CD4-positive, alpha-beta T cell treated with Interleukin-4 for 4 hours (primary cell): ENCODE measurements at regions not wholly inside any gene's neighbourhood (a gene's known extent, or its start where the extent isn't known, plus 50 kb on each side); places are given as distances from the start of the nearest gene placed in this dataset.
A peak's percentile ranks its signal among the peaks of the same experiment; 100 is the strongest.
"Not testable (repeated sequence)": the region's sequence is repeated elsewhere in the genome, so short reads cannot be mapped to it uniquely, and the experiment has no call there.

Experiments used
- DNase-seq: peaks from one replicate; pipeline ENCODE4 v3.0.0-alpha.2; 2020

DNA sequence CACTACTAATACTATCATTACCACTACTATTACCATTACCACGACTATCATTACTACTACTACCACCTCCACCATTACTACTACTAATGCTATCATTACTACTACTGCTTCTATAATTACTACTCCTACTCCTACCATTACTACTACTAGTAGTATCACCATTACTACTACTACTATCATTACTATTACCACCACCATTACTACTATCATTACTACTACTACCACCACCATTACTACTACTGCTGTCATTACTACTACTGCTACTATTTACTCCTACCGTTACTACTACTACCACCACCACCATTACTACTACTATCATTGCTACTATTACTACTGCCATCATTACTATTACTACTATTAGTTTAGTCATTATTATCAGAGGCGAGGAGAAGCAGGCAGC is 140.9 kb upstream of the KCNJ15 start:
- DNase-seq, result no peak

DNA sequence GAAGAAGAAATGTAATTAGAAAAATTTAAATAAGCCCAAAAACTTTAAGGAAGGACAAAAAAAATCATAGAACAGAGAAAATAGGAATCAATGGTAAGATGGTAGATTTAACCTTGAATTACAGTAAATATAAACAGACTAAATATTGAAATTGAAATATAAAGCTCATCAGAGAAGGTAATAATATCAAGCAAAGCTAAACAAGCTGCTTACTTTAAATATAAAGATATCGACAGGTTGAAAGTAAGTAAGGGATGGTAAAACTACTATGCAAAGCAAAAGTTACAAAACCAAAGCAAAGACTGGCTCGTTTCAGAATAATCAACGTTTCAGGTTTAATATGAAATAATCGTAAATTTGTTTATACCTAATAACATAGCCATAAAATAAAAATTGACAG is 137.0 kb upstream of the KCNJ15 start:
- DNase-seq, result no peak

DNA sequence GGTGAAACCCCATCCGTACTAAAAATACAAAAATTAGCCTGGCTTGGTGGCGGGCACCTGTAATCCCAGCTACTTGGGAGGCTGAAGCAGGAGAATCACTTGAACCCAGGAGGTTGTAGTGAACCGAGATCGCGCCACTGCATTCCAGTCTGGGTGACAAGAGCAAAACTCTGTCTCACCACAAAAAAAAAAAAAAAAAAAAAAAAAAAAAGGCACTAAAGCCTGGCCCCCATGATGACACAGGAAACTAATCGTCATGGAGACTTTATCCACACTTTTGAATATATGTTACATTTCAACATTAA is 136.2 kb upstream of the KCNJ15 start:
- DNase-seq, result not testable (repeated sequence)

DNA sequence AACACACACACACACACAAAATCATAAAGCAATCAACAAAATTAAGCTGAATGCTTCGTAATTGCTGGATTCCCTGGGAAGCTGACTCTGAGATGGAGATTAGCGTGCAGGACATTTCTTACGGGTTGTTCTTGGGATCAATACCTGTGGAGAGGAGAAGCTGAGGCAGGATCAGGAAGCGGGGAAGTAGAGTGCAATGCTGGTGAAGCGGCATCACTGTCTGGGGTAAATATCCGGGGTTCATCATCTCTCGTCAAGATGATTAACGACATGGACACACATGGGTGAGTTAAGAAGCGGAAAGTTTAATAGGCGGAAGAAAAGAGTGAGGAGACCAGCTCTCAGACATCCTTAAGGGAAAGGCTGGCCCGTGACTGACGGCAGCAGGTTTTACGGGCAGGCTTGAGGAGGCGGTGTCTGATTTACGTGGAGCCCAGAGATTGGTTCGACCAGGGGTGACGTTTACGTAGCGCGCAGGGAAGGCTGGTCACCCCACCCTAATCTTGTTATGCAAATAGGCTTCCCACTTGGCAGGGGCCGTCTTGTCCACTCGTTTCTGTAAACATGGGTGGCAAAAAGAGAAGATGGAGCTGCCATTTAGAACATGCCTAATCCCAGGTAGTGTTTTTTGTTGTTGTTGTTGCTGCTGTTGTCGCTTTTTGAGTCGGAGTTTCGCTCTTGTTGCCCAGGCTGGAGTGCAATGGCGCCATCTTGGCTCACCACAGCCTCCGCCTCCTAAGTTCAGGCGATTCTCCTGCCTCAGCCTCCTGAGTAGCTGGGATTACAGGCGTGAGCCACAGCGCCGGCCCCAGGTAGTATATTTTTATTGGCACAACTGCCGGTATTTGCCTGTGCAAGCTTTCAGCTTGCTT is 135.6 kb upstream of the KCNJ15 start:
- DNase-seq, result no peak

DNA sequence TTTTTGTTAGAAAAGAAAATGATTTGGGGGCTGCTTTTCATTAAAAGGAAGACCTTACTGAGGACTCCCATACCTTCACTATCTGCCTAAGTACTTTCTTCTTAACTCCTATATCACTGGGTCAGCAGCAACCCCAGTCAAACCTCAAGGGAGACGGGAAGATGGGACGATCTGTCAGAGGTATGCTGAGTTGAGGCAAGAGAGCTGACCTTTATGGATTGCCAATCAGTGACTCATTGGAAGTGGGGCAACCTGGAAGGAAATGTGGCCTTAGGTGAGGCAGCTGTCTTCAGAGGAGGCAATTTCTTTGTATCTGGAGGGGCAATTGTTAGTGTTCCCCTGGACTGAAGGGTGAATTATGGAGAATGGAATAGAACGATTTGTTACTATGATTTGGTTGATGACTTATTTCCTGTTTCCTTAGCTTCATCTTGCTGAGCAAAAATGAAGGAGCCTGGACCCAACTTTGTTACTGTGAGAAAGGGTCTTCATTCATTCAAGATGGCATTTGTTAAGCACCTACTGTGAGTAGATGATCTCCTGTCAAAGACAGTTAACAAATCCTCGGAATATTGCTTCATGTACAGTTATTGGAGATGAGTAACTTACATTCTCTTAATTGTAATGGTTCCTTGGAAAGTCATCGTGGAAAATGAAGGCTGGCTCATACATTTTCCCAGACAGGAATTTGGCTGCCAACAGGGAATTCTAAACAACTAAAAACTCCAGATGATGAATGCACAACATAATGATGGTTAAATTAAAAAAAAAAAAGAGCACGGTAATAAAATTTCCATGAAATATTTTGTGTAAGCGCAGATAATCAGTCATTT is 134.7 kb upstream of the KCNJ15 start:
- no peak for DNase-seq

DNA sequence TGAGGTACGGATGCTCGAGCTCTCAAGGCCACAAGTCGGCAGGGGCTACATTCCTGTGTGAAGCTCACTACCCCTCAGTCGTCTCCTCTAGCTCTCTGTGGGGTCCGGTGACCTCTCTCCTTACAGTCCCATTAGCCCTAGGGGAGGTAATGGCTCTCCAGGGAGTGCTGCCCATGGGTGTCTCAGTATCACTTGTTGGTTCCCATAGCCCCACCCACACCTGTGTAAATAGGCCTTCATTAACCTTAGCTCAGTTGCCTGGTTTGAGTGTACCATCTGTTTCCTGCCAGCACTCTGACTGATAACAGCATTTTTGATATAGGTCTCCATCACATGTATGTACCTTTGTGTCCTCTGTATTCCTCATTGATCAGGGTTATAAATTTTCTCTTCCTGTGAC is 133.2 kb upstream of the KCNJ15 start:
- no peak for DNase-seq

DNA sequence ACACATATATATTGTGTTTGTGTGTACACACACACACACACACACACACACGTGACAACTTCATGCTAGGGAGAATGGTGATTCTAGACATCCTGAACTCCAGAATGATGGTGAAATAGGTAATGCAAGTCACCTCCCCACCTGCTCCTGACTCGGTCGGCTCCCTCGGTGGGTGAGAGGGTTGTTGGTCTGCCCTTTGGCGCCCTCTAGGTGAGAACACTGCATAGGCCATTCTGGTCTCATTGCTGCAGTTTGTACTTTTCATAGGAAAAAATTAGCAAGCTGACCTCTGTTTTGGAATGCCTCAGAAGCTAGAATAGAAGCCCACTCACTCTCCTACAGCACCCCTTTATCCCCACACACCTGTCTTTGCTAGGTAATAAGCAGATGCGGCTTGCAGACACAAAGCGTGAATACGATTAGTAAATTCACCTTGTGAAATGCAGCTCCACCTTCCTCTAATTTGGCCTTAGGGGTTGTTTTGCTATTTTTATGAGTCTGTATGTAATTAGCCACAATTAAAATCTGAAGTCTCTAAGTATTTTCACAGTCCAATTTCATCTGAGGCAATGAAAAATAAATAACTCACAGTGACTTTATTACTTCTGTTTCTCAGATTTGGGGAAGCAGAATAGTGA is 130.0 kb upstream of the KCNJ15 start:
- peak; percentile 21 for DNase-seq

DNA sequence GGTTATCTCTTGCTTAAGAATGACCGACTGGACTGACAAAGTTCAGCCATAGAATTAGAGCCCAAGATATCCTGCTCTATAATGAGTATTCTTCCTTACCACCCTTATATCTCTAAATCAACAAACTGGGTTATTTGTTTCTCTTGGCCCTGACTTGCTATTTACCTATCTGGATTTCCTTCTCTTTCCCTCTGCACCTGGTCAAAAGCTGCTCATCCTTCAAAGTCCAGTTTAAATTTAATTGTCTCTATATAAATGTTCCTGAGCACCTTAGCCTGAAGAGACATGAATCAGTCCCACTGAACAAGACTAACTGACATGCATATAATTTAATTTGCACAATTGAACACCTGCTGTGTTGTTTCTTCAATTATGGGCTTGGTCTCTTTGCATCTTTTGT is 127.1 kb upstream of the KCNJ15 start:
- DNase-seq, result no peak

DNA sequence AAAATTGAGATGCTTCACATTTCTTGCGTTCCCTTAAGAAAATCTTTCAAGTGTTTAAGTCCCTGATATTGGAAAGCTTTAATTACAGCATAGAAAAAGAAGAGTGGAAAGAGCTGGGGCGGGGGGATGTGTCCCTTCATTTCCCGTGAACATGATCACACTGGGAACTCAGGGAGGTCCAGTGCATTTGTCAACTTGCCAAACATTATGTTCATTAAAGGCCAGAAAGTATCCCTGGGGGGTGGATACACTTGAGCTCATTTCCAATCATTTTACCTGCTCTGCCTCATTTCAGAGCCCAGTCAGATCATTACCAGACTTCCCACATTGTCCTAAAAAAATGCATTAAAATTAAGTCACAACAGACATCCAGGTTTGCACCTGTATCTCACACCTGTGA is 123.6 kb upstream of the KCNJ15 start:
- DNase-seq, result no peak

DNA sequence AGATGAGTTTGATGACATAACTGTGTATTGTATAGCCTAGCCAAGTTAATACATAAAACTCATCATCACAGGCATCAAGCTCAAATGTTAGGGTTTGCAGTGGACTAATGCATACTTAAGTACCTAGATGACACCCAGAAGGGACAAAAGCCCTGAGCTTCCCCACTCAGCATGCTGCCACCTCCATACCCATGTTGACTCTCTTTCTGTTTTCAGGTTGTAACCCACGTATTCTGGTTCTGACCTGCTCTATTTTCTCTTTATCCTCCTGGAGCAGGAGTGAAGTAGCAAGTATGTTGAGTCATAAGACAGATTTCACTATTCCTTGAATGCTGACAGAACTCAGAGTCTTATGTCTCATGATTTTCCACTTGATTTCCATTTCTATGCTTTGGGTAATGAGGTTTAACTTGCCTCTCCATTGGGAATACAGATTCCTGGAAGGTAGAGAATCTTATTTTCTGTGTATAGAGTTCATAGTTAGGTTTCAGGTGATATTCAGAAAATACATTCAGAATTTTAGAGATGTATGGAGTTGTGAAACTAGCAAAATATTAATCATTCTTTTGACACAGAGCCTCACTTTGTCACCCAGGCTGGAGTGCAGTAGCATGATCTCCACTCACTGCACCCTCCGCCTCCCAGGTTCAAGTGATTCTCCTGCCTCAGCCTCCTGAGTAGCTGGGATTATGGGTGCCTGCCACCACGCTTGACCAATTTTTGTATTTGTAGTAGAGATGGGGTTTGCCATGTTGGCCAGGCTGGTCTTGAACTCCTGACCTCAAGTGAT is 122.5 kb upstream of the KCNJ15 start:
- DNase-seq, result no peak

DNA sequence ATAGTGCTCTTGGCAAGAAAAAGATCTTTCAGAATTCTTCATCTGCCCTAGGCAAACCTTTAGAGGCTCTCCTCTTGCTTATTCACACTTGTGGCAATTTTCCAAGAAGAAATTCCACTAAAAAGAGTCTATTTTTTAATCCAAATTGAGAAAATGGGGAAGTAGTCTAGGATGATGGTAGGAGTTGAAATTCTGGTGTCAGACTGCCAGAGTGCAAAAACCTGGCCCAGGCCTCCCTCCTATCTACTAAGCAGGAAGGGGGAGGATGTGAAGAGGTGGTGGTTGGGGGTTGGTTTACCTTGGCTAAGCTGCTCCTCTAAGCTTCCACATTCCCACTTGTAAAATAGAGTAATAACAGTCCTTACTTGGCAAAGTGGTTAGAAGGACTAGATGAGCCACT is 120.6 kb upstream of the KCNJ15 start:
- no peak for DNase-seq

DNA sequence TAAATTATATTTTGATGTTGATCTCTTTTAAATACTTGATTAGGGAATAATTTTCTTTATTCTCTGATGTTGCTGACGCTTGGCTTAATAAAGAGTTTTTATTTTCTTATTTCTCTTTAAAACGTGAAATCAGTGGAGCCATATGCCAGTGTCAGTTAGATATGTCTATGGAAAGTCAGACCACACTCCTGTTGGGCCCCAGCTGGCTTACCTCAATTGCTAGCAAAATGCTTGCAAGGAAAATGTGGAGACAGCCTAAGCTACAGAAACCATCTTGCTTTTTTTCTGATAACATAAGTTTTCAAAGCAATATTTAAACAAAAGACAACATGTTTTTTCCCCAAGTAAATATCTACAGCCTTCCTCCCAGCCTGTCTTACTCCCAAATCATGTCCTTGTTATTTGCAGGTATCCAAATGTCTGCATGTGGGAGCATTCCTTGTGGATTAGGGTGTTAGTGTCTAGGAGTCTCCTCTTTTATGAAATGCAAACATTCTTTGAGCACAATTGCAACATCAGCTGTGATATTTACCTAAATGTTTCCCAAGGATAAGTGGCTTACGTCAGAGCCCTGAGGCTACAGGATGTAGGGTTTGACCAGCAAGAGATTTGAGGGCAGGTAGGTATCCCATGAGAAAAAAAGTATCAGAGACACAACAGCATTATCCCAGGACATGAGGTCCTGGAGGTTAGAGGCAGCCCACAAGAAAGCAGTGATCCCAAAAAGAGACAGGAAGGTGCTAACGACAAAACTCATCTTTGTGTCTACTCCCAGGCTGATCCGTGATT is 117.2 kb upstream of the KCNJ15 start:
- DNase-seq, result no peak

DNA sequence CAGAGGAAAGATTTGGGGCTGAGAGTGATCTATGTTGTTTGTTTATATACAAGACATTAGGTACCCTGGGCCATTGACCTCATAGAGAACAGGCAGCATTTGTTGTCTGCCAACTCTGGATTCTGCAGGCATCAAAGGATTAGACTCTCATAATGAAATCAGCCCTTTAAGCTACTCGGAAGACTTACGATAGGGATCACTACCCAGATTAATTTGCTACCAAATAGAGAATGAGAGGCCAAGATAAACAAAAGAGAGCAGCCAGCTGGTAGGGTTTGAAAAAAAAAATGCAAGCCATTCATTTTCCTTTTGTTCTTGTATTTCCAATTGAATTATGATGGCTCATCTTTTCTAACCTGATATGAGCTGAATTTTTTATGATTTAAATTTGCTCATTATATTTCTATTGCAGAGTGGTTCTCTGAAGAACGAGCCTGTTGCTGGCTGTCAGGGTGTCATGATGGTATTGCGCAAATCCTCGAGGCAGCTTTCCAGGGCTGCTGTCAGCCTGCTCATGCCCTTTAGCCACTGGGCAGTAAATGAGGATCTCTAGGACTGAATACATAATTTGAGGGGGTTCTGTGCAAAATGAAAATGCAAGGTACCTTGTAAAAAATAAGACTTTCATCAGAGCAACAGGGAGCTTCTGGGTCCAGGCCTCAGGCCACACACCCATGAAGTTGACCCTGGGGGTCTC is 116.4 kb upstream of the KCNJ15 start:
- DNase-seq, result no peak

DNA sequence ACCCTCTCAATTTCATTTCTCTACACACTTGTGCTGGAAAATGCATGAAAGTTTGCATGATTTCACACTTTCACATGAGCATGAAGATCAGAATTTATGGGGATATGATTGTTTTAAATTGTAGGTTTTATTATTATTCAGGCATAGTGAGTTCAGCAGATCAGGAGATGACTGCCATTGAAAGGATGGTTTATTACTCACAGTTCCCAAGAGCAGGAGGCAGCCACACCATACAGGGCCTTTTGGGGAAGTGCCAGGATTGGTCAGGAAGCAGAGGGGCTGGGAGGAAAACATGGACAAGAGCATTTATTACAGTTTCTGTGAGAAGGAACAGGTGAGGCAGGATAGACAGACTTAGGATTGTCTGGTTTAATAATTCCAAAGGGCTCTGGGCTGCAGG is 114.6 kb upstream of the KCNJ15 start:
- no peak for DNase-seq

DNA sequence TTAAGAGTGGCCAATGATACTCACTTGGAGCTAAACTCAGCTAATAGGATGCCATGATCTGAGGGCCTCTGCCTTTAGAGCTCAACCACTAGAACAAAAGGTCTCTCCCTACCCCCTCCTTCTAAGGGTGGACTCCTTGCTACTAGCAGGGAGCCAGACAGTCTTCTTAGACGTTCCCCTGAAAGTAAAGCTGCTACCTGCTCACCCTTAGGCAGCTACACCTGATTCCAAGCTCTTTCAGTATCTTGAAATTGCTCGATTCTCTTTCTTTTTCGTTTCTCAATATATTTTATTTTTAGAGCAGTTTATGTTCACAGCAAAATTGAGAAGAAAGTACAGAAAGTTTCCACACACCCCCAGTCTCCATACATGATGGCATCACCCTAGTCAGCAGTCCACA is 112.6 kb upstream of the KCNJ15 start:
- DNase-seq, result no peak

DNA sequence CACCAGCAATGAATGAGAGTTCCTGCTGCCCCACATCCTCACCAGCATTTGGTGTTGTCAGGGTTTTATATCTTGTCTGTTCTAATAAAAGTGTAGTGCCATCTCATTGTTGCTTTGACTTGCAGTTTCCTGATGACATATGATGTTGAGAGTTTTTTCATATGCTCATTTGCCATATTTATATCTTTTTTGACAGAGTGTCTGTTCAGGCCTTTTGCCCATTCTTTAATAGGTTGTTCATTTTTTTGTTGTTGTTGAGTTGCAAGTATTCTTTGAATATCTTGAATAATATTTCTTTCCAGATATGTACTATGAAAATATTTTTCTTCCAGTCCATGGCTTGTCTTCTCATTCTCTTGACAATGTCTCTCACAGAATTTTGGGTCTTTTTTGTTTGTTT is 111.7 kb upstream of the KCNJ15 start:
- no peak for DNase-seq

DNA sequence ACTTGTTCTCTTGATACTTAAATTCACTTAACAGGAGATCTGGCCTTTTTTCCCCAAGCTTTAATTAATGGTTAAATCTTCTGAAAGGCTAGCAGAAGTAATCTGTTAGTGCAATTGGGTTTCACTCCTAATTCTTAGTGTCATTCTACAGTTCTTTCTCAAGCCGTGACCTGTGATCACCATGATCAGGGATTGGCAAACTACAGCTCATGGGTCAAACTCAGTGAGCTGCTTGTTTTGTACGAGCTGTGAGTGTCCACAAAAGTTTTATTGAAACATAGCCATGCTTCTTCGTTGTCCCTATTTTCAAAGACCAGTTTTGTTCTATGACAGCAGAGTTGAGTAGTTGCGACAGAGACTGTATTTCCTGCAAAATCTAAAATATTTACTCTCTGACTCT is 109.4 kb upstream of the KCNJ15 start:
- DNase-seq, result no peak

DNA sequence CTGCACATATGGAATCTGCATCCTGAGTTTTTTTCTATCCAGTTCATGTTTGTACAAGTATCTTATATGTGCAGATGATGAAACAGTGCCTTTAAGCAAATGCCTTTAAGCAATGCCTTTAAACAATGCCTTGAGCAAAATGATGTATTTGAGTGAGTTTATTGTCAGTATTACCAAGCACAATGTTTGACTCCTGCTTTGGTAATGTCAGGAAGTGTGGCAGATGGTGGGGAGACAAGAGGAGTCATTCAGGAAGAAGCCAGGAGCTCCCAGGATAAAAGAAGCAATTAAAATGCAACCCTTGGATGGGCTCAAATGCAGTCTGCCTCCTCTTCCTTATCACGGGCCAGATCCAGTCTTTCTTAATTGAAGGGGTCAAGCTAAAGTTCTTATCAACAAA is 108.7 kb upstream of the KCNJ15 start:
- DNase-seq, result no peak

DNA sequence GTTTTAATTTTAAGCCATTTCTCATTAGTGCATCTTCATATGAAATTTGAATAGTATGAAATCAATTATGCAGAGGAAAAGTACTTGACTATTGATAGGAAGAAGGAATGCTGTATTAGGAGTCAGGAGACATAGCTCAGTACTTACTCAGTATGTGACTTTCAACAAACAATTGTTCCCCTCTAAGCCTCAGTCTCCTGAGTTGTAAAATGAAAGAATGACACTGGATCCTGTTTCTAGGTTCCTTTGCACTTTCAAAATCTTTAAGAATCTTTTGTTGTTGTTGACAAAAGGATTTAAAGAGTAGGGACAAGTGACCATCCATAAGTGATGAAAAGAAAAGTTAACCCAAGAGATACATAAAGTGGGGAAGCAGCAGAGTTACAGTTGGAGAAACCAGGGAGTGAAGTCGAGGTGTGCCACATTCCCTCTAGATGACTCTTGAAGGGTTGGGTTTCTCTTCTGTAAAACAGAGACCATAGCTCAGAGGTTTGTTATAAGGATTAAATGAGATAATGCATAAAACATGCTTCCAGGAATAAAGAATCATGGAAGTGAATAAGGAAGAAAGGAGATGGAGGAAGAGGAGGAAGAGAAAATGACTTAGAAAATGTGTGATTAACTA is 105.7 kb upstream of the KCNJ15 start:
- DNase-seq, result no peak

DNA sequence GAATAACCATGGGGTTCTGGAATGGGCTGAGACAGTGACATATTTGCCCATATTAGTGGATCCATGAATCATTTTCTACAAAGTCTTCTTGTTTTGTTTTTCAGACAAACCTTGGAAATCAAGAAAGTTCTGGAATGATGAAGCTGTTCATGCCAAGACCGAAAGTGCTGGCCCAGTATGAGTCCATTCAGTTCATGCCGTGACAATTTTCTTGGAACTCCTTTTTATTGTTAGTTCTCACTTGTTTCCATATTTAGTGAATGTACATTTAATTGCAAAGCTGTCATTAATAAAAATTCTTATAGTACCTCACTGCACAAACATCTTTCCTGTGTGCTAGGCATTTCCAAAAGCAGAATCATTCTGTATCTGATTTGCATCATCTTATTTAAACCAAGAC is 100.6 kb upstream of the KCNJ15 start:
- no peak for DNase-seq

DNA sequence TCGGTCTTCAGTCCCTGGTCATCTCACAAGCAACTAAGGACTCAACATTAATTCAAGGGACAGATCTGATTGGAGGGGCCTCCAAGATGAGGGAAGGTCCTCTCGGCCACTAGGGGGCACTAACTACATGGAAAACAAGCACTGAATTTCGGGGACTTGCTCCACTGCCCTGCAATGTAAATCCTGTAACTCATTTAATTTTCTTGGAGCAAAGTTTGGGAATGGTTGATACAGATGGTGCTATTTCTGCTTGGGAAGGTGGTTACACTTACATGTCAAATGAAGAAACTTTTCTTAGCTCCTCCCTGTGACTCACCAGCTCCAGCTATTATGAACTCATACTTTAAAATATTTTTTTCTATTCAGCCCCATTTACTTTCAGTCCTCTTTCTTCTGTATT is 97.4 kb upstream of the KCNJ15 start:
- DNase-seq, result peak; percentile 41
